ENCODE measurements at regions not wholly inside any gene's neighbourhood (a gene's known extent, or its start where the extent isn't known, plus 50 kb on each side); places are given as distances from the start of the nearest gene placed in this dataset.
"Not testable (repeated sequence)": the region's sequence is repeated elsewhere in the genome, so short reads cannot be mapped to it uniquely, and the experiment has no call there.

GRCh38 chr3:110905121-110905520 is 166.5 kb upstream of the NECTIN3 start:
- no peak for FAIRE-seq

GRCh38 chr3:110909839-110910238 is 161.8 kb upstream of the NECTIN3 start:
- no peak for FAIRE-seq

- FAIRE-seq, result no peak
Measured at GRCh38 chr3:110910346-110910955, 161.2 kb upstream of the NECTIN3 start.

- no peak for FAIRE-seq
Measured at GRCh38 chr3:110918963-110919362, 152.7 kb upstream of the NECTIN3 start.

- FAIRE-seq, result no peak
Measured at GRCh38 chr3:110925798-110926197, 145.8 kb upstream of the NECTIN3 start.

GRCh38 chr3:110928016-110928662 is 143.5 kb upstream of the NECTIN3 start:
- no peak for FAIRE-seq

GRCh38 chr3:110929816-110930215 is 141.8 kb upstream of the NECTIN3 start:
- no peak for FAIRE-seq

GRCh38 chr3:110932567-110932966 is 139.0 kb upstream of the NECTIN3 start:
- FAIRE-seq, result no peak

- FAIRE-seq, result no peak
Measured at GRCh38 chr3:110933821-110934426, 137.7 kb upstream of the NECTIN3 start.

- no peak for FAIRE-seq
Measured at GRCh38 chr3:110938629-110939028, 133.0 kb upstream of the NECTIN3 start.

- no peak for FAIRE-seq
Measured at GRCh38 chr3:110940055-110940454, 131.6 kb upstream of the NECTIN3 start.

GRCh38 chr3:110944782-110945181 is 126.8 kb upstream of the NECTIN3 start:
- FAIRE-seq, result no peak

- FAIRE-seq, result no peak
Measured at GRCh38 chr3:110946810-110947209, 124.8 kb upstream of the NECTIN3 start.

GRCh38 chr3:110949194-110949593 is 122.4 kb upstream of the NECTIN3 start:
- not testable (repeated sequence) for FAIRE-seq

GRCh38 chr3:110955301-110955880 is 116.2 kb upstream of the NECTIN3 start:
- no peak for FAIRE-seq

GRCh38 chr3:110956081-110956480 is 115.5 kb upstream of the NECTIN3 start:
- FAIRE-seq, result no peak

GRCh38 chr3:110957247-110958025 is 114.2 kb upstream of the NECTIN3 start:
- no peak for FAIRE-seq

- no peak for FAIRE-seq
Measured at GRCh38 chr3:110958313-110959147, 113.1 kb upstream of the NECTIN3 start.

- FAIRE-seq, result no peak
Measured at GRCh38 chr3:110965976-110966375, 105.6 kb upstream of the NECTIN3 start.

- no peak for FAIRE-seq
Measured at GRCh38 chr3:110966966-110967663, 104.5 kb upstream of the NECTIN3 start.

GRCh38 chr3:110968076-110968475 is 103.5 kb upstream of the NECTIN3 start:
- no peak for FAIRE-seq
